SK-N-SH (cell line): ENCODE measurements at regions not wholly inside any gene's neighbourhood (a gene's known extent, or its start where the extent isn't known, plus 50 kb on each side); places are given as distances from the start of the nearest gene placed in this dataset.

ENCODE experiments used
- CTCF ChIP-seq: fragments of 200-600 bp; sonication (generic); IDR thresholded peaks from 2 replicates; pipeline ENCODE4 v1.6.1; 2017; ENCODE audit warnings: antibody characterized with exemption, mild to moderate bottlenecking, moderate library complexity
- EP300 ChIP-seq, 2 experiments: IDR thresholded peaks; 2 replicates each; pipeline versions ENCODE4 v1.4.0 to v1.6.1; 2012; ENCODE audit warnings: borderline replicate concordance in 1 of 2, low read depth in 1 of 2, low read length in 1 of 2
- NRF1 ChIP-seq: IDR thresholded peaks from 2 replicates; pipeline ENCODE4 v1.6.1; 2012; ENCODE audit warnings: low read depth, mild to moderate bottlenecking, low read length
- PBX3 ChIP-seq: IDR thresholded peaks from 2 replicates; pipeline ENCODE4; 2012
- RCOR1 ChIP-seq: fragments of 150-350 bp; IDR thresholded peaks from 2 replicates; pipeline ENCODE4 v1.6.1; 2017; ENCODE audit warnings: antibody characterized with exemption, low read length

GRCh38 chr13:109666656-109667055, 119.7 kb downstream of the IRS2 start:
- no peak for TF ChIP-seq NRF1
- TF ChIP-seq EP300 (IDR thresholded peaks at IDR 0.05; ENCODE audit: borderline replicate concordance in 1 of 2, low read depth in 1 of 2, low read length in 1 of 2), result no peak
- no peak for TF ChIP-seq PBX3
- no peak for TF ChIP-seq CTCF
- TF ChIP-seq RCOR1, result no peak
